ENCODE measurements at regions not wholly inside any gene's neighbourhood (a gene's known extent, or its start where the extent isn't known, plus 50 kb on each side); places are given as distances from the start of the nearest gene placed in this dataset.

GRCh38 chr5:38650540-38650939 is 94.1 kb upstream of the LIFR start:
- CTCF ChIA-PET: interaction anchor here (1.1 to 1.8 kb wide), 2 partner anchors 54 to 160 kb away, joined by 3 to 7 read pairs; no protein-coding TSS in a partner anchor
- H3K4me3 ChIP-seq (ENCODE audit: low read depth, low read length): no peak overlapping the region; the same call in none of the 2 replicates
- no peak overlapping the region; the same call in 1 of the 2 replicates for H3K27ac ChIP-seq (ENCODE audit: extremely low read depth, low read depth, low read length)
- peaks cover 5% of the 10 kb centered on the region for H3K4me1 ChIP-seq (ENCODE audit: control insufficient read depth, insufficient read depth, low read length)
- POLR2A ChIA-PET: interaction anchor here (1.3 kb wide), 1 partner anchor 89 kb away, joined by 3 read pairs; no protein-coding TSS in a partner anchor
- H3K36me3 ChIP-seq (ENCODE audit: control insufficient read depth in 2 of 2, insufficient read depth in 1 of 2, low read length in 2 of 2): no peaks in the 10 kb centered on the region
- H3K9me3 ChIP-seq (ENCODE audit: control insufficient read depth, insufficient read depth, low read depth, low read length): no peaks in the 10 kb centered on the region
- TF ChIP-seq ZNF664 (tag by site-specific recombination; IDR thresholded peaks at IDR 0.05) (no peak), ZNF174 (tag by site-specific recombination; IDR thresholded peaks at IDR 0.05) (no peak), ZNF398 (tag by site-specific recombination; IDR thresholded peaks at IDR 0.05) (peak; percentile 43; the same call in 1 of the 2 replicates), PATZ1 (tag by site-specific recombination; IDR thresholded peaks at IDR 0.05) (no peak), KLF1 (tag by site-specific recombination; IDR thresholded peaks at IDR 0.05) (no peak), GLIS1 (tag by site-specific recombination; IDR thresholded peaks at IDR 0.05) (peak; percentile 57), INSM2 (tag by site-specific recombination; IDR thresholded peaks at IDR 0.05) (no peak), ZNF335 (tag by site-specific recombination; conservative IDR thresholded peaks at IDR 0.05) (0 out of 2 replicates have a peak, but pooled peaks have one; percentile 41), ZNF624 (tag by site-specific recombination; IDR thresholded peaks at IDR 0.05) (no peak), HOXC10 (CRISPR knock-in tag; IDR thresholded peaks at IDR 0.05) (no peak), ZNF433 (tag by site-specific recombination; IDR thresholded peaks at IDR 0.05; ENCODE audit: low read depth) (no peak), ZNF394 (tag by site-specific recombination; IDR thresholded peaks at IDR 0.05; ENCODE audit: borderline replicate concordance) (no peak), ZNF175 (tag by site-specific recombination; IDR thresholded peaks at IDR 0.05) (no peak), SCRT2 (tag by site-specific recombination; IDR thresholded peaks at IDR 0.05) (no peak), SETDB1 (IDR thresholded peaks at IDR 0.05; ENCODE audit: insufficient read length, low read length) (no peak), KLF16 (tag by site-specific recombination; IDR thresholded peaks at IDR 0.05) (no peak), SP2 (tag by site-specific recombination; IDR thresholded peaks at IDR 0.05) (no peak), ZNF155 (tag by site-specific recombination; IDR thresholded peaks at IDR 0.05) (no peak), PRDM10 (tag by site-specific recombination; IDR thresholded peaks at IDR 0.05) (no peak; the same call in 1 of the 2 replicates), SP3 (tag by site-specific recombination; IDR thresholded peaks at IDR 0.05) (0 out of 2 replicates have a peak, but pooled peaks have one; percentile 30), OSR2 (tag by site-specific recombination; IDR thresholded peaks at IDR 0.05) (no peak), ZNF280C (tag by site-specific recombination; IDR thresholded peaks at IDR 0.05) (no peak), ZNF2 (tag by site-specific recombination; IDR thresholded peaks at IDR 0.05) (no peak), GLIS2 (tag by site-specific recombination; IDR thresholded peaks at IDR 0.05) (0 out of 2 replicates have a peak, but pooled peaks have one; percentile 16), BCL6B (tag by site-specific recombination; IDR thresholded peaks at IDR 0.05) (peak; percentile 94), ZNF302 (tag by site-specific recombination; IDR thresholded peaks at IDR 0.05; ENCODE audit: low read depth) (no peak)
